Sigmoid colon (tissue), 3 donors: ENCODE measurements at regions not wholly inside any gene's neighbourhood (a gene's known extent, or its start where the extent isn't known, plus 50 kb on each side); places are given as distances from the start of the nearest gene placed in this dataset.

Source experiments
- small RNA-seq, 3 donors: library from RNA; depleted of rRNA; stranded (forward); fragments of <200 nt; gene quantifications; one replicate each; pipeline ENCODE3, GENCODE V24; 2016

Small RNA genes lying in the stretch of these regions (small RNA-seq; reads per million reads assigned to genes)
- gene AC026470.1, result 0 reads per million in 3 donors
